GM10248 (cell line): ENCODE measurements at regions not wholly inside any gene's neighbourhood (a gene's known extent, or its start where the extent isn't known, plus 50 kb on each side); places are given as distances from the start of the nearest gene placed in this dataset.

Source experiments
- CTCF ChIA-PET: fragments of 300-600 bp; sonication (Branson Sonifier 250); formaldehyde crosslinking; extraction: SDS; loops from one replicate; lab custom pipeline; 2021; ENCODE audit warnings: antibody characterized with exemption; lab: Yijun Ruan, JAX
- POLR2A ChIA-PET: fragments of 350-650 bp; sonication (Branson Sonifier 250); formaldehyde crosslinking; extraction: SDS; loops from one replicate; lab custom pipeline; 2020; ENCODE audit warnings: antibody characterized with exemption; lab: Yijun Ruan, JAX
- DNase-seq: peaks from one replicate; pipeline ENCODE4 v3.0.0; 2012; ENCODE audit errors: extremely low spot score
- CTCF ChIP-seq: IDR thresholded peaks from 2 replicates; pipeline ENCODE4 v1.5.1; 2012; ENCODE audit warnings: mild to moderate bottlenecking, low read depth; ENCODE audit errors: extremely low read depth, missing control alignments, control extremely low read depth

GRCh38 chr22:49587987-49588386 lies 239.7 kb downstream of the BRD1 start:
- TF ChIP-seq CTCF, result no peak
- CTCF ChIA-PET, result no interaction called here
- DNase-seq, result no peak
- POLR2A ChIA-PET, result no interaction called here

GRCh38 chr22:49587421-49587820 lies 240.3 kb downstream of the BRD1 start:
- no peak for TF ChIP-seq CTCF

GRCh38 chr22:49586873-49587272 lies 240.8 kb downstream of the BRD1 start:
- ChIA-PET CTCF (no interaction called here), POLR2A (no interaction called here)
- no peak for DNase-seq

More at GRCh38 chr22:49587421-49587820, 240.3 kb downstream of the BRD1 start:
- ChIA-PET CTCF (no interaction called here), POLR2A (no interaction called here)
- no peak for DNase-seq

GRCh38 chr22:49586244-49586748 lies 241.4 kb downstream of the BRD1 start:
- CTCF ChIA-PET, result no interaction called here
- POLR2A ChIA-PET, result no interaction called here
- TF ChIP-seq CTCF, result no peak

More at GRCh38 chr22:49586873-49587272, 240.8 kb downstream of the BRD1 start:
- TF ChIP-seq CTCF, result no peak

GRCh38 chr22:49585461-49586243 lies 242.0 kb downstream of the BRD1 start:
- DNase-seq, result no peak
- POLR2A ChIA-PET, result no interaction called here
- TF ChIP-seq CTCF, result no peak
- CTCF ChIA-PET, result no interaction called here

More at GRCh38 chr22:49586244-49586748, 241.4 kb downstream of the BRD1 start:
- no peak for DNase-seq

- POLR2A ChIA-PET, result no interaction called here
- DNase-seq, result no peak
- CTCF ChIA-PET, result no interaction called here
- TF ChIP-seq CTCF, result no peak
These were observed 243.7 kb downstream of the BRD1 start for GRCh38 chr22:49583886-49584505.
